Omental fat pad (tissue), 3 donors: ENCODE measurements at regions not wholly inside any gene's neighbourhood (a gene's known extent, or its start where the extent isn't known, plus 50 kb on each side); places are given as distances from the start of the nearest gene placed in this dataset.
"Not testable (repeated sequence)": the region's sequence is repeated elsewhere in the genome, so short reads cannot be mapped to it uniquely, and the experiment has no call there.

Experiments
- ATAC-seq: fragments of 150-250 bp; one replicate; pipeline ENCODE4 v1.9.1; 2016; ENCODE audit warnings: mild to moderate bottlenecking, moderate library complexity; ENCODE audit not compliant: low FRiP score
- DNase-seq: peaks from one replicate; pipeline ENCODE4 v3.0.0-alpha.2; 2019; ENCODE audit warnings: low spot score
- CTCF ChIP-seq, 3 donors: fragments of 450-650 bp; IDR thresholded peaks; one replicate each; pipeline ENCODE4 v1.5.1; 2016 to 2017; ENCODE audit warnings: antibody characterized with exemption in 3 of 3, mild to moderate bottlenecking in 3 of 3, moderate library complexity in 2 of 3

DNA sequence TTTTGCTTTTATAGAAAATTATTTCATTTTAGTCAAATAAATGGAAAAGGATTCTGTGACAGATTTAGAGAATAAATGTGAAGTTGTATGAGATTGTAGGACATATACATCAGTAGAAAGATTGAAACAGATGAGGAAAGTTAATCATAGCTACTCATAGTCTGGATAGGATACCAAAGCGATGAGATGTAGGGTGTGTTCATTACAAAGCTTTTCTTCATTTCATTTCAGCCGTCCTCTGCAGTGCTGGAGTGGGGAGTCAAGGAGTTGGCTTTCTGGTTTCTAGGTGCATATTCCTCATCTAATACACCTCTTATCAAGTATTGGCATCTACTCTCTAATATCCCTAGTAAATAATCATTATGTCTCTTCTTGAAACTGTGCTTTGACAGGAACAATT, 149.5 kb upstream of the NEGR1 start:
- DNase-seq (no peak), ATAC-seq (no peak)
- TF ChIP-seq CTCF (IDR thresholded peaks at IDR 0.05) = no peak

DNA sequence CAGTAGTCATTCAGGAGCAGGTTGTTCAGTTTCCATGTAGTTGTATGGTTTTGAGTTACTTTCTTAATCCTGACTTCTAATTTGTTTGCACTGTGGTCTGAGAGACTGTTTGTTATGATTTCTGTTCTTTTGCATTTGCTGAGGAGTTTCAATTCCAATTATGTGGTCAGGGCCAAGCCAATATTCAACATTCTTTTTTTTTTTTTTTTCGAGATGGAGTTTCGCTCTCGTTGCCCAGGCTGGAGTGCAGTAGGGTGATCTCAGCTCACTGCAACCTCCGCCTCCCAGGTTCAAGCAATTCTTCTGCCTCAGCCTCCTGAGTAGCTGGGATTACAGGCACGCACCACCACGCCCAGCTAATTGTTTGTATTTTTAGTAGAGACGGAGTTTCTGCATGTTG, 145.9 kb upstream of the NEGR1 start:
- not testable (repeated sequence) for DNase-seq, ATAC-seq

GRCh38 chr1:72419229-72419628, 136.9 kb upstream of the NEGR1 start:
- ATAC-seq (no peak), DNase-seq (no peak)
- TF ChIP-seq CTCF (IDR thresholded peaks at IDR 0.05) = no peak

DNA sequence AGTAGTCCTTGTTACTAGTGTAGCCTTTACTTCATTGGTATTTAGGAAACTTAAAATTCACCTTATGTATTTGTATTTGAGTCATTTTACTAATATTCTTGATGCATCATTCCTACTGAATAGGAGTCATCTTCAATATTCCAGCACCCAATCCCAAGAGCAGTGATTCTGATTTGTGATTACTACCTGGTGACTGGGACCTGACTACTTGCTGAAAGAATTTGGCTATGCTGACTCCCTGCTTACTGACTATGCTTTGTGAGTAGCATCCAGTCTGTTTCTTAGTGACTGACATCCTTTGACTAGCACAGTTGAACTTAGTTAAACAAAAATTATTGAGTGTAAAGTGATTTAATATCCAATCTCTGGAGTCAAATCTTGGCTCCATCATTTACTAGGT, 129.9 kb upstream of the NEGR1 start:
- TF ChIP-seq CTCF (IDR thresholded peaks at IDR 0.05) = no peak
- ATAC-seq (no peak), DNase-seq (no peak)

GRCh38 chr1:72399807-72400206, 117.5 kb upstream of the NEGR1 start:
- no peak for TF ChIP-seq CTCF (IDR thresholded peaks at IDR 0.05)

GRCh38 chr1:72397786-72398185, 115.4 kb upstream of the NEGR1 start:
- TF ChIP-seq CTCF (IDR thresholded peaks at IDR 0.05) = no peak
- ATAC-seq (no peak), DNase-seq (no peak)

More at GRCh38 chr1:72399807-72400206, 117.5 kb upstream of the NEGR1 start:
- no peak for ATAC-seq
- no peak for DNase-seq

DNA sequence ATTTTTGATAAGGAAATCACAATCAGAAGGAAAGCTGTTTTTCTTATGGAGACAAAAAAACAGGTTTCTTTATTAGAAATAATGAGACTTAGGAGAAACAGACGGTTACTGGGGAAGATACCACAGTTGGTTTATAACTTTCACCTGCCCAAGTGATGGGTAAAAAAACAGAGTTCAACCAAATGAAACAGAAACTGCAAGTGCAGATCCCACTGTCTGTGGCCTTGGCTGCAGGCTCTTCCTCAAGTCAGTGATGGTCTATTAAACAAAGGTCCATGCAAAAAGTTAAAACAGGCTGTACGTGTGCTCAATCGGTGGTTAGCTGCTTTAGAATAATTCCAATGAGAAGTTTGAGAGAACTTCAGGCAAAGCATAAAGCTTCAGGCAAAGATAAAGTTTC, 112.1 kb upstream of the NEGR1 start:
- ATAC-seq (no peak), DNase-seq (no peak)
- no peak for TF ChIP-seq CTCF (IDR thresholded peaks at IDR 0.05)

DNA sequence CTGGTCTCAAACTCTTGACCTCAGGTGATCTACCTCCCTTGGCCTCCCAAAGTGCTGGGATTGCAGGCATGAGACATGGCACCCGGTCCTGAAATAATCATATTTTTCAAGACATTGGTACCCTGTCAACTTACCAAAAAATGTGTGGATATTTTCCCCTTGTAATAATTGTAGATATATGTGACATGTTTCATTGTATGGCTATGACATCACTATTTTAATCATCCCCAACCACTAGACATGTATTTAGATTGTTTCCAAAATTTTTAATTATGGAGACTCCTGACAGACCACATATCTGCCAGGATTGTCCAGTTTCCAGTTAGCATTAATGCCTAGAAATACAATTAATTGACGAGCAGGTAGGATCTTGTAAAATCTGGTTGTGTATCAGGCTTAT, 96.7 kb upstream of the NEGR1 start:
- DNase-seq (no peak), ATAC-seq (no peak)
- TF ChIP-seq CTCF (IDR thresholded peaks at IDR 0.05) = no peak
